AG08396 (cell line): ENCODE measurements at regions not wholly inside any gene's neighbourhood (a gene's known extent, or its start where the extent isn't known, plus 50 kb on each side); places are given as distances from the start of the nearest gene placed in this dataset.
"Not testable (repeated sequence)": the region's sequence is repeated elsewhere in the genome, so short reads cannot be mapped to it uniquely, and the experiment has no call there.

ENCODE experiments used
- DNase-seq: peaks from one replicate; pipeline ENCODE4 v3.0.0; 2012; ENCODE audit warnings: low spot score, mixed read lengths

- DNase-seq, result no peak
Measured at GRCh38 chr14:106141242-106142220, 615.1 kb downstream of the TMEM121 start.

- not testable (repeated sequence) for DNase-seq
Measured at GRCh38 chr14:106145731-106146130, 619.3 kb downstream of the TMEM121 start.

- DNase-seq, result not testable (repeated sequence)
Measured at GRCh38 chr14:106153362-106153955, 627.1 kb downstream of the TMEM121 start.

- no peak for DNase-seq
Measured at GRCh38 chr14:106163316-106163715, 636.9 kb downstream of the TMEM121 start.

GRCh38 chr14:106163812-106164211 lies 637.4 kb downstream of the TMEM121 start:
- DNase-seq, result not testable (repeated sequence)

GRCh38 chr14:106166232-106166631 lies 639.8 kb downstream of the TMEM121 start:
- DNase-seq, result no peak

GRCh38 chr14:106166650-106167204 lies 640.3 kb downstream of the TMEM121 start:
- no peak for DNase-seq

GRCh38 chr14:106170163-106170658 lies 643.8 kb downstream of the TMEM121 start:
- DNase-seq, result not testable (repeated sequence)

GRCh38 chr14:106174206-106174605 lies 647.8 kb downstream of the TMEM121 start:
- DNase-seq, result no peak

GRCh38 chr14:106177266-106178246 lies 651.2 kb downstream of the TMEM121 start:
- DNase-seq, result not testable (repeated sequence)

- DNase-seq, result no peak
Measured at GRCh38 chr14:106179761-106180160, 653.4 kb downstream of the TMEM121 start.

- not testable (repeated sequence) for DNase-seq
Measured at GRCh38 chr14:106184771-106185170, 658.4 kb downstream of the TMEM121 start.

- not testable (repeated sequence) for DNase-seq
Measured at GRCh38 chr14:106185174-106185836, 658.9 kb downstream of the TMEM121 start.

- no peak for DNase-seq
Measured at GRCh38 chr14:106185837-106186233, 659.5 kb downstream of the TMEM121 start.

GRCh38 chr14:106187216-106187615 lies 660.8 kb downstream of the TMEM121 start:
- DNase-seq, result no peak

GRCh38 chr14:106192701-106193100 lies 666.3 kb downstream of the TMEM121 start:
- not testable (repeated sequence) for DNase-seq

GRCh38 chr14:106196459-106196858 lies 670.1 kb downstream of the TMEM121 start:
- not testable (repeated sequence) for DNase-seq

- DNase-seq, result not testable (repeated sequence)
Measured at GRCh38 chr14:106197264-106197663, 670.9 kb downstream of the TMEM121 start.

GRCh38 chr14:106199097-106199496 lies 672.7 kb downstream of the TMEM121 start:
- DNase-seq, result no peak

GRCh38 chr14:106200541-106201315 lies 674.3 kb downstream of the TMEM121 start:
- DNase-seq, result no peak
